ENCODE measurements at regions not wholly inside any gene's neighbourhood (a gene's known extent, or its start where the extent isn't known, plus 50 kb on each side); places are given as distances from the start of the nearest gene placed in this dataset.

DNA sequence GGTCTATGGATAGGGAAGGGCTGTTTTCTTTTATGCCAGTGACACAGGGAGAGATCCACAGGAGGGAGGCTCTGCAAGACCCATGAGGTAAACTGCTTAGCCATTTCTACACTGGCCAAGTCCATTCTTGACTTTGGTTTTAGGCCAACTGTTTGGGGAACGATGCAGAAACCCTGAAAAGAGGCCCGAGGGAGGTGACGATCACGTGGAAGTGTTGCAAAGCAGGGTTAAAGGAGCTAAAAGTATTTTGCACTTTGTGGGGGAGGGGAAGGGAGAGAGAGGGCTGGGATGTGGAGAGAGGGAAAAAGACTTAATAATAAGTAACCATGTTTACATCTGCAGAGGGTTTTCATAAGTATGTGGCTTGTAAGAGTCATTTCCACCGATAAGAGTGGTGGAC, 239.7 kb downstream of the EMX2 start:
- no peak for DNase-seq (ENCODE audit: low spot score)
- Mint-ChIP-seq H3K9me3 (no peaks in the 10 kb centered on the region), H3K27me3 (ENCODE audit: insufficient read depth) (peaks cover 6% of the 10 kb centered on the region), H3K27ac (no peak overlapping the region), H3K4me3 (no peak overlapping the region), H3K36me3 (ENCODE audit: low read depth) (no peaks in the 10 kb centered on the region), H3K4me1 (ENCODE audit: low read depth) (no peaks in the 10 kb centered on the region)
- intact Hi-C loops (cut with micrococcal nuclease) = no loop called here

DNA sequence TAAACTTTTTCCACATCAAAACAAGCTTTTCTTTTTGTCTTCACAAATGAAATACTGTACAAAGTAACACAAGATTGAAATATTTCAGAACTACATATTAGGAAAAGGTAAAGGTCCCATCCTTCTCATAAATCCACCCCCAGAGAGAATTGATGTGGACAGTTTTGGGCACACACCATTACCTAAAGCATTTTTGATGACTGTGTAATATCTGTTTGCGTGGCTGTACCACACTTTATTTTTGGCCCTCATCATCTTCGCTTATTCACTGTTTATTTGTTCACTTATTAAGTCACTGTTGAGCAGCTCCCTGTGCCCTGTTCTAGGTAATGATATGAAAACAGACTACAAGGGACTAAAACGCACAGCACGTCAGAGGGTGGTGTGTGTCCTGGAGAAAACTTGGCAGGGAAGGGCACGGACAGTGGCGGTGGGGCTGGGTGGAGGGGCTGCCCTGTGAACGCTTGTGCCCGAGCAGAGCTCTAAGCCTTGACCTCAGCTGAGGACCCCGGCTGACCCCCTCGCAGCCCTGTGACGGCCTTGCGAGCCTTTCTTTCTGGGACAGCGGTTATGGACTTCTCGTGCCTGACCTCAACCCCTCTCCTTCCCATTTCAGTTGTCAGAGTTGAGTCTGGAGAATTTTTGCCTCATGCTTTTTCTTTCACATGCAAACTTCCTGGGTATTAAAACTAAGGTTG, 241.3 kb downstream of the EMX2 start:
- Mint-ChIP-seq H3K9me3 (no peaks in the 10 kb centered on the region), H3K27me3 (ENCODE audit: insufficient read depth) (peaks cover 7% of the 10 kb centered on the region), H3K4me3 (no peak overlapping the region), H3K36me3 (ENCODE audit: low read depth) (no peaks in the 10 kb centered on the region), H3K27ac (no peak overlapping the region), H3K4me1 (ENCODE audit: low read depth) (no peaks in the 10 kb centered on the region)
- intact Hi-C loops (cut with micrococcal nuclease) = no loop called here
- DNase-seq (ENCODE audit: low spot score) = no peak

DNA sequence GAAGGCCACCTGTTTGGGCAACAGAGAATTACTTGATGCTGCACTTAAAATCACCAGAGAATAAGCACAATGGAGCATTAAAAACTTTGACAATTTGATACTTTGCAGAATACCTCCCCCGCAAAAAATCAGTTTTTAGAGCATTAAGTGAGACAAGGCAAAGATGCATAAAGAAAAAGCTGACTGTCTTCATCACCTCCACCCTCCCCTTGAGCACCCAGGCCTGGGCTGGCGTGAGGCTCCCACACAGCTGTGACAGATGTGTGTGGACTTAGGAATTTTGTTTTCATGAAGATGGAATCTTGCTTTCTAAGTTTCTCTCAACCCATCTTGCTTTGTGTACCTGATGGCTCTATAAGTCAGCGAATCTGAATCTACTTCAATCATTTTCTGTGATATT, 242.2 kb downstream of the EMX2 start:
- H3K27ac Mint-ChIP-seq = no peak overlapping the region
- H3K4me3 Mint-ChIP-seq = no peak overlapping the region
- no peak for DNase-seq (ENCODE audit: low spot score)
- peaks cover 7% of the 10 kb centered on the region for H3K27me3 Mint-ChIP-seq (ENCODE audit: insufficient read depth)
- intact Hi-C loops (cut with micrococcal nuclease) = no loop called here
- no peaks in the 10 kb centered on the region for H3K9me3 Mint-ChIP-seq
- no peaks in the 10 kb centered on the region for H3K36me3 Mint-ChIP-seq (ENCODE audit: low read depth)
- no peaks in the 10 kb centered on the region for H3K4me1 Mint-ChIP-seq (ENCODE audit: low read depth)

DNA sequence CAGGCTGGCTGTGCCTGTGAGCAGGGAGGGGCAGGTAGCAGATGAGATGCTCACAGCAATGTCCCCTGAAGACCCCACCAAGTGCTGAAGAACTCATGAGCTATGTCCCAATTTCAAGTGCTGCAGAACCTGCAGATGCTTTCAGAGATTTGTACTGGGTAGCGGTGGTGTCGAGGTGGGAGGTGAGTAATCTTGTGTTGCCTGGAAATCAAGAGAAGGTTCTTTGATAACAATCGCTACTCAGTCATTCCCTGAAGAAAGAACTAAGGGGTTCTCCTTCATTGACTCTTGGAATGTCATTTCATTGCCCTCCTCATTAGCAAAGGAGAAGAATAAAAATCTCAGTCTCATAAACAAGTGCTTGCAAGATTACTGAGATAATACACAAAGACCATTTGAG, 246.4 kb downstream of the EMX2 start:
- DNase-seq (ENCODE audit: low spot score) = no peak
- H3K9me3 Mint-ChIP-seq = no peaks in the 10 kb centered on the region
- H3K4me1 Mint-ChIP-seq (ENCODE audit: low read depth) = no peaks in the 10 kb centered on the region
- no peak overlapping the region for H3K4me3 Mint-ChIP-seq
- intact Hi-C loops (cut with micrococcal nuclease) = no loop called here
- no peak overlapping the region for H3K27ac Mint-ChIP-seq
- peaks cover 7% of the 10 kb centered on the region for H3K27me3 Mint-ChIP-seq (ENCODE audit: insufficient read depth)
- H3K36me3 Mint-ChIP-seq (ENCODE audit: low read depth) = no peaks in the 10 kb centered on the region

DNA sequence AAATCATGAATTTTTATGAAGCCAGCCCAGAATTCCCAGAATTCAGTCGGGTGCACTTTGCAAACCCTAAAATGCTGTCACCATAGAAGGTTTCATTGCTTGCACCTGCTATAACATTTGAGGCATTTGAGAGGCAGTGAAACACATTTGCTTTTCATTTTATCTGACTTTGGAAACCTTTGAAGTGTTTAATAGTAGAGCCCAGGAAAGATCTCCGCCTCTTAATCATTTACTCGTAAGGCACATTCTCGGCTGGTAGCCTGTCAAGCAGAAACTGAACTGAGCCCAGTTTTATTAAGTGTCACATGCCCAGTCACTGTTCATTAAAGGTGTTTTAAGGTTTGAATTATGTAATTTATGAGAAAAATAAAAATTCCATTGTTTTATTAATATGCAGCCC, 247.6 kb downstream of the EMX2 start:
- no peak for DNase-seq (ENCODE audit: low spot score)
- no peak overlapping the region for H3K27ac Mint-ChIP-seq
- intact Hi-C loops (cut with micrococcal nuclease) = no loop called here
- no peaks in the 10 kb centered on the region for H3K9me3 Mint-ChIP-seq
- H3K27me3 Mint-ChIP-seq (ENCODE audit: insufficient read depth) = peaks cover 7% of the 10 kb centered on the region
- no peaks in the 10 kb centered on the region for H3K36me3 Mint-ChIP-seq (ENCODE audit: low read depth)
- H3K4me1 Mint-ChIP-seq (ENCODE audit: low read depth) = no peaks in the 10 kb centered on the region
- H3K4me3 Mint-ChIP-seq = no peak overlapping the region

DNA sequence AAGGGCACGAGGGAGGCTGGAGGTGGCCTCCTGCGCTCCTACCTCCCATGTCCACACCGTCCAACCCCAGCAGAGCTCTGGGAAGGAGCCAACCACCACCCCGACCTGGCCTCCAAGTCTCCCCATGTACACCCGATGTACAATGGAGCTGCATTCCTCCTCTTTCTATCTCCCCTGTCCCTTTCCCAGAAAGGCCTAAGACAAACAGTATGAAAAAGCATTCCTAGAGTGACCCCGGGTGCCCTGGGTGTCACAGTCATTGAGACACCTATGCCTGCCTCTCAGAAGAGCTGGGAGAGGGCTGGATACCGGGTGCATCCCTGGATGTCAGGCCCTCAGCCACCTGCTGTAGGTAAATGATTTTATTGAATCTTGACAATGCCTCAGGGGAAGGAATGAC, 248.1 kb downstream of the EMX2 start:
- Mint-ChIP-seq H3K27ac (no peak overlapping the region), H3K27me3 (ENCODE audit: insufficient read depth) (peaks cover 7% of the 10 kb centered on the region), H3K4me3 (no peak overlapping the region), H3K36me3 (ENCODE audit: low read depth) (no peaks in the 10 kb centered on the region), H3K4me1 (ENCODE audit: low read depth) (no peaks in the 10 kb centered on the region), H3K9me3 (no peaks in the 10 kb centered on the region)
- DNase-seq (ENCODE audit: low spot score) = no peak
- intact Hi-C loops (cut with micrococcal nuclease) = no loop called here

DNA sequence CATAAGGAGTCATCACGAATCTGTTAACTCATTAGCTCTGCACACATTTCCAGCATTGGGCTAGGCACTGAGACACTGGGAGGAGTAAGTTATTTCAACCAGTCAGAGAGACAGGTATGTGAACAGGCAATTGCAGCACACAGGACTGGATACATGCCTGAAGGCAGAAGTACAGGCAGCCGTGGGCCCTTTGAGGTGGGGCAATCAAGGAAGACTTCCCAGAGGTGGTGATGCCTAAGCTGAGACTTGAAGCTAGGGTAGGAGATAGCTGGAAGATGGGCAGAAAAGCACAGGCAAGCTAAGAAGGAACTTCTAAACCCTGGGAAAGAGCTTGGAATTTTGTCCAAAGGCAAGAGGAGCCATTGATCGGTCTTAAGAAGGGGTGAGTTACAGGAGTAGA, 249.7 kb downstream of the EMX2 start:
- no peaks in the 10 kb centered on the region for H3K36me3 Mint-ChIP-seq (ENCODE audit: low read depth)
- H3K27ac Mint-ChIP-seq = no peak overlapping the region
- H3K4me3 Mint-ChIP-seq = no peak overlapping the region

DNA sequence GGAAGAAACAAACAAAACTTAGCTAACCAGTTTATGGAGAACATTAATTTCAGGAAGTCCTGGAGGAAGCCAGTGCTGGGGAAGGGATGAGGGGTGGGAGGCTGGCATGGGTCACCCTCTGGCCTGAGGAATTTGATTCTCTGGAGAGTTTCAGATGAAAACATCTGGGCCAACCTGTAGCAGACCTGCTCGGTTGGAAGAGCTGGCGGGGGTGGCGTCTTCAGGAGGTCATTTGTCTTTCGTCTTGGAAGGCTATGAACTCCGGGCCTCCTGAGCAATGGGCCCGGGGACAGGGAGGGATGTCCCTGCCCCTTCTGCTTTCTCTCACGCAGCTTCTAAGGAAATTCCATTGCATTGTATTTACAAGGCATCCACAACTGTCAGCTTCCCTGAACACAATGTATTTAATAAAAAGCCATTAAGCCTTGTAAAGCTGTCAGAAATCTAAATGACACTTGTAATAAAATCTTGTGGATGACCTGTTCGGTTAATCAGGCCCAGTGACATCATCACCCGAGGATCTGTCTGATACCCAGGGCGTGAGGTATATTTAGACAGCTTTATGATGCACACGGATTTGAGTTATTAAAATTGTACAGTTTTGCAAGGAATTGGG, 250.5 kb downstream of the RAB11FIP2 start:
- Mint-ChIP-seq H3K36me3 (ENCODE audit: low read depth) (no peaks in the 10 kb centered on the region), H3K4me1 (ENCODE audit: low read depth) (no peaks in the 10 kb centered on the region), H3K9me3 (no peaks in the 10 kb centered on the region), H3K27me3 (ENCODE audit: insufficient read depth) (peaks cover 3% of the 10 kb centered on the region), H3K27ac (no peak overlapping the region), H3K4me3 (no peak overlapping the region)
- DNase-seq (ENCODE audit: low spot score) = no peak
- intact Hi-C loops (cut with micrococcal nuclease) = no loop called here

More for the DNA sequence above, 249.7 kb downstream of the EMX2 start:
- Mint-ChIP-seq H3K27me3 (ENCODE audit: insufficient read depth) (peaks cover 7% of the 10 kb centered on the region), H3K4me1 (ENCODE audit: low read depth) (no peaks in the 10 kb centered on the region), H3K9me3 (no peaks in the 10 kb centered on the region)
- intact Hi-C loops (cut with micrococcal nuclease) = no loop called here
- no peak for DNase-seq (ENCODE audit: low spot score)

DNA sequence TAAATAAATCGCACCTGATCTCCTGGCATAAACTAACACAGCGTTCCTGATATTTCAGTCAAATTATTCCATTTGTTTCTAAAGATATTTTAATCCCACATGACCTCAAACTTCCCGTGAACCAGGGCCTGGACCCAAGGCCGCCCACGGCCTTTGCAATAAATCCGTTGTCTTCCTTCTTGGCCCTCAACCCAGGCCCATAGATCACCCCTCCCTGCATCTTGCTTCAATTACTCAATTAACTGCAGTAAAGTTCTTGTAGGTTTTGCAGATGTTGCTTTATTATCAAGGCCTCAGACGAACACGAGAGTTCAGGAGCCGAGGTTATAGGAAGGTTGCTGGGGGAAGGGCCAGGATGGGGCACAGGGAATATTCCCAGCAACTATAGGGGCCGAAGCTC, 249.4 kb downstream of the RAB11FIP2 start:
- Mint-ChIP-seq H3K36me3 (ENCODE audit: low read depth) (no peaks in the 10 kb centered on the region), H3K4me1 (ENCODE audit: low read depth) (no peaks in the 10 kb centered on the region), H3K4me3 (no peak overlapping the region), H3K27me3 (ENCODE audit: insufficient read depth) (no peaks in the 10 kb centered on the region), H3K9me3 (no peaks in the 10 kb centered on the region), H3K27ac (no peak overlapping the region)
- intact Hi-C loops (cut with micrococcal nuclease) = no loop called here
- DNase-seq (ENCODE audit: low spot score) = no peak

DNA sequence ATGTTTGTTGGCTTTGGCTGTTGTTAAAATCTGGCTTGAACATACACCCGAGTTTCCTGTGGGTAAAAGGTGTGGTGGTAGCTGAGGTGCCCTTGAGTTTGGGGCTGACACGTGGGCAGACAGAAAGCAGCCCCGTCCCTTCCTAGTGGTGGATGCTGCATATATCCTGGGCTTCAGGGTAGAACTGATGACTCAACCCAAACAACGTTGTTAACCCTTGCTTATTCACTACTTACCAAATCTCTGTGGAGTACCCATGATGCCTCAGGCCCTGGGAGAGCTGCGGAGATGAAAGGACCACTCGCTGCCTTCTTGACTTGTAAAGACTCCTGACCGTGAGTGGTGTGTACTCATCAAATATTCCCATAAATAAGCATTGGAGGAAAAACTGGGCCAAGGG, 245.1 kb downstream of the RAB11FIP2 start:
- Mint-ChIP-seq H3K27ac (no peak overlapping the region), H3K4me3 (no peak overlapping the region), H3K36me3 (ENCODE audit: low read depth) (no peaks in the 10 kb centered on the region), H3K4me1 (ENCODE audit: low read depth) (no peaks in the 10 kb centered on the region), H3K9me3 (no peaks in the 10 kb centered on the region), H3K27me3 (ENCODE audit: insufficient read depth) (peaks cover 3% of the 10 kb centered on the region)
- intact Hi-C loops (cut with micrococcal nuclease) = no loop called here
- DNase-seq (ENCODE audit: low spot score) = no peak

DNA sequence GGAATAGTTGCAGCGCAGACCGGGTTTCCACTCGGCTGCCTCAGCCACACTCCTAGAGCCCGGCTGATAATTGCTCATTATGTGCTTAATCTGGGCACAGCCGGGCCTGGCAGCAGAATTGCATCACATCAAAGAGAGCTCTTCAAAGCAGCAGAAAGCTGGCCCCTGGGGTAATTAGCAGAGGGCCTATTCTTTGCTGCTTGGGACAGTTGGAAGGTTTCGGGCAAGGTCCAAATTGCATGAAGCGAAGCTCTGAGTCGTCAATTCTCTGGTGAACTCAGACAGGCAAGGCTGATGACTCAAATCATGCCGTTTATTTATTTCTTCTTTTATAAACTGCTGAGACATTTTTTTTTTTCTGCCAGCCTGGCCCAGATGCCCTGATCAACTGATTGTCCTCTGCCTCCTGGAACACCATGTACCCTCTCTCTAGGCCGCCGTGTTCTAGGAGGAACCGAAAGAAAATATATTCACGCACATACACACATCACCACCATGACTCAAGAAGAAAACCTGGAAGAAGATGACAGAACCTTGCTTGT, 242.2 kb downstream of the RAB11FIP2 start:
- no peak for DNase-seq (ENCODE audit: low spot score)
- peaks cover 3% of the 10 kb centered on the region for H3K27me3 Mint-ChIP-seq (ENCODE audit: insufficient read depth)
- H3K9me3 Mint-ChIP-seq = no peaks in the 10 kb centered on the region
- H3K4me1 Mint-ChIP-seq (ENCODE audit: low read depth) = no peaks in the 10 kb centered on the region
- intact Hi-C loops (cut with micrococcal nuclease) = no loop called here
- H3K4me3 Mint-ChIP-seq = no peak overlapping the region
- H3K27ac Mint-ChIP-seq = no peak overlapping the region
- H3K36me3 Mint-ChIP-seq (ENCODE audit: low read depth) = no peaks in the 10 kb centered on the region

DNA sequence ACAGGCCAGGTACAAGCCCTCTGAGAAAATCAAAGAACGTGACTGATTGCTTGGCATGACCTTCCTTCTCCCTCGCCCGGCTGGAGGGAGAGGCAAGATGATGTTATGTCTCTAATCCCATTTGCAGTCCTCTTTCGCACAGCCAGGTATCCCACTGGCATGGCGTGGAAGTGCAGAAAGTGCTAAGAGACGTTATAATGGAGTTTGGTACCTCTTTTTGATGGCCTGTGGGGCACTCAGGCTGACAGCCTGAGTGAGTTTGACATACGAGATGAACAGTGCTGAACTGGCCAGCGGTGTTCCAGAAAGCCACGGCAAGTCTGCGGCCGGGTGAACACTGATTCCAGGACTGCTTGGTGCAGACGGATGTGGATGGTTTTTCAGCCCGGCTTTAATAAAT, 241.6 kb downstream of the RAB11FIP2 start:
- H3K4me1 Mint-ChIP-seq (ENCODE audit: low read depth) = no peaks in the 10 kb centered on the region
- no peaks in the 10 kb centered on the region for H3K36me3 Mint-ChIP-seq (ENCODE audit: low read depth)
- H3K27ac Mint-ChIP-seq = no peak overlapping the region
- H3K27me3 Mint-ChIP-seq (ENCODE audit: insufficient read depth) = peaks cover 3% of the 10 kb centered on the region
- no peak for DNase-seq (ENCODE audit: low spot score)
- H3K9me3 Mint-ChIP-seq = no peaks in the 10 kb centered on the region
- intact Hi-C loops (cut with micrococcal nuclease) = no loop called here
- H3K4me3 Mint-ChIP-seq = no peak overlapping the region

DNA sequence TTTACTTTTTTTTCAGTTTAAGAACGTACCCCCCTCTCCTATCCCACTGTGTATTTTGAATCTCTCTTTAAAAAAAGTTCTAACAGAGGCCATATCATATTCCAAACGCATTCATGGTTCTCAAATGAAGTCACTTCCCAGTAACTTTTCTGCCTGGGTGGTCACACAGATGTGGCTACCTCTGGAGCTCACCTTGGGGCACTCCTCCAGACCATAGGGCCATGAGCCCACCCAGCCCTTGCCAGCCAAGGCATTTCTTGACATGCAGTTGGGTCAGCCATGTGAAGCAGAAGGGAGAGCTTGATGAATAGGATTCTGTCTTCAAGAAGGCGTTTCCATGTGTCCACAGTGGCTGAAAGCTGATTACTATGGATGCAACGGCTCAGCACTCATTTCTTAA, 239.3 kb downstream of the RAB11FIP2 start:
- H3K4me1 Mint-ChIP-seq (ENCODE audit: low read depth) = no peaks in the 10 kb centered on the region
- no peaks in the 10 kb centered on the region for H3K36me3 Mint-ChIP-seq (ENCODE audit: low read depth)
- DNase-seq (ENCODE audit: low spot score) = no peak
- H3K27me3 Mint-ChIP-seq (ENCODE audit: insufficient read depth) = peaks cover 3% of the 10 kb centered on the region
- H3K4me3 Mint-ChIP-seq = no peak overlapping the region
- intact Hi-C loops (cut with micrococcal nuclease) = no loop called here
- H3K9me3 Mint-ChIP-seq = no peaks in the 10 kb centered on the region
- H3K27ac Mint-ChIP-seq = no peak overlapping the region

Data from activated T-helper 1 cell treated with anti-CD3 and anti-CD28 coated beads, Interleukin-12 subunit alpha, Interleukin-12 subunit beta, Interleukin-2, Interleukin-4 antibody, amounts not matched to agents 30 ng/mL and 10 ng/mL and 1 ng/mL, durations not matched to agents 14 hours and 24 hours and 36 hours (primary cell).